Osteocyte (in vitro differentiated cells): ENCODE measurements at regions not wholly inside any gene's neighbourhood (a gene's known extent, or its start where the extent isn't known, plus 50 kb on each side); places are given as distances from the start of the nearest gene placed in this dataset.
"Not testable (repeated sequence)": the region's sequence is repeated elsewhere in the genome, so short reads cannot be mapped to it uniquely, and the experiment has no call there.

Experiments used
- DNase-seq: peaks from one replicate; pipeline ENCODE4 v3.0.0; 2021; ENCODE audit warnings: mixed read lengths; ENCODE audit not compliant: unreplicated experiment; ENCODE audit errors: extremely low spot score
- H3K27ac Mint-ChIP-seq: one replicate; pipeline ENCODE4 v1.8.0; 2021; ENCODE audit warnings: mild to moderate bottlenecking, mixed read lengths; ENCODE audit not compliant: unreplicated experiment
- H3K27me3 Mint-ChIP-seq: one replicate; pipeline ENCODE4 v1.8.0; 2021; ENCODE audit warnings: mixed read lengths; ENCODE audit not compliant: unreplicated experiment
- H3K36me3 Mint-ChIP-seq: one replicate; pipeline ENCODE4 v1.8.0; 2021; ENCODE audit warnings: mixed read lengths; ENCODE audit not compliant: unreplicated experiment
- H3K4me1 Mint-ChIP-seq: one replicate; pipeline ENCODE4 v1.8.0; 2021; ENCODE audit warnings: mixed read lengths; ENCODE audit not compliant: unreplicated experiment
- H3K4me3 Mint-ChIP-seq: one replicate; pipeline ENCODE4 v1.8.0; 2021; ENCODE audit warnings: mild to moderate bottlenecking, moderate library complexity, mixed read lengths; ENCODE audit not compliant: unreplicated experiment
- H3K9me3 Mint-ChIP-seq: one replicate; pipeline ENCODE4 v1.8.0; 2021; ENCODE audit warnings: mixed read lengths; ENCODE audit not compliant: unreplicated experiment
- TF ChIP-seq, protein P1 (sequence below): fragments of 200-600 bp; sonication (generic); IDR thresholded peaks from 2 replicates; pipeline ENCODE4 v1.5.0; 2021; ENCODE audit warnings: antibody characterized with exemption, mild to moderate bottlenecking, moderate library complexity

DNA sequence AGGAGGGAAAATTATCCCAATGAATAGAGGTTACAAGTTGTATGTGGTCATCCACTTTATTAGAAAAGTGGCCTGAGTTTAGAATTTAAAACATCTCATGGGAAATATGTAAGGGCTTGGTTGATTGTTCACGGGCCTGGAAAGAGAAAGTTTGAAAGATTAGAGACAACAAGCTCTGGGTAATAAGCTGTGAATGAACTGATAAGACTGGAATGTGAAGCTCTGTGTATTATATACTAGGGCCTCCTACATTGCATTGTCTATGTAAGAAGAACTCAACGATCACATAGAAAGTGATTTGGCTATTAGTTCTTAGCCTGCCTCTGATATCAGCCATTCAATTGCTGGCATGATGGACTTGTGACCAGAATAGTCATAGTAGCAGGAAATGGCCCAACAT, 199.2 kb upstream of the MAGI2 start:
- H3K36me3 Mint-ChIP-seq, result no peaks in the 10 kb centered on the region
- no peaks in the 10 kb centered on the region for H3K4me1 Mint-ChIP-seq
- no peak for DNase-seq
- H3K27me3 Mint-ChIP-seq, result no peaks in the 10 kb centered on the region
- TF ChIP-seq, protein P1, sequence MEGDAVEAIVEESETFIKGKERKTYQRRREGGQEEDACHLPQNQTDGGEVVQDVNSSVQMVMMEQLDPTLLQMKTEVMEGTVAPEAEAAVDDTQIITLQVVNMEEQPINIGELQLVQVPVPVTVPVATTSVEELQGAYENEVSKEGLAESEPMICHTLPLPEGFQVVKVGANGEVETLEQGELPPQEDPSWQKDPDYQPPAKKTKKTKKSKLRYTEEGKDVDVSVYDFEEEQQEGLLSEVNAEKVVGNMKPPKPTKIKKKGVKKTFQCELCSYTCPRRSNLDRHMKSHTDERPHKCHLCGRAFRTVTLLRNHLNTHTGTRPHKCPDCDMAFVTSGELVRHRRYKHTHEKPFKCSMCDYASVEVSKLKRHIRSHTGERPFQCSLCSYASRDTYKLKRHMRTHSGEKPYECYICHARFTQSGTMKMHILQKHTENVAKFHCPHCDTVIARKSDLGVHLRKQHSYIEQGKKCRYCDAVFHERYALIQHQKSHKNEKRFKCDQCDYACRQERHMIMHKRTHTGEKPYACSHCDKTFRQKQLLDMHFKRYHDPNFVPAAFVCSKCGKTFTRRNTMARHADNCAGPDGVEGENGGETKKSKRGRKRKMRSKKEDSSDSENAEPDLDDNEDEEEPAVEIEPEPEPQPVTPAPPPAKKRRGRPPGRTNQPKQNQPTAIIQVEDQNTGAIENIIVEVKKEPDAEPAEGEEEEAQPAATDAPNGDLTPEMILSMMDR, result no peak
- H3K27ac Mint-ChIP-seq, result no peak overlapping the region
- no peaks in the 10 kb centered on the region for H3K9me3 Mint-ChIP-seq
- no peak overlapping the region for H3K4me3 Mint-ChIP-seq

GRCh38 chr7:79647711-79648110, 194.2 kb upstream of the MAGI2 start:
- Mint-ChIP-seq H3K27ac (no peak overlapping the region), H3K9me3 (no peaks in the 10 kb centered on the region), H3K27me3 (peaks cover 7% of the 10 kb centered on the region), H3K4me1 (no peaks in the 10 kb centered on the region), H3K36me3 (no peaks in the 10 kb centered on the region), H3K4me3 (no peak overlapping the region)
- DNase-seq, result no peak
- TF ChIP-seq, protein P1, result no peak

DNA sequence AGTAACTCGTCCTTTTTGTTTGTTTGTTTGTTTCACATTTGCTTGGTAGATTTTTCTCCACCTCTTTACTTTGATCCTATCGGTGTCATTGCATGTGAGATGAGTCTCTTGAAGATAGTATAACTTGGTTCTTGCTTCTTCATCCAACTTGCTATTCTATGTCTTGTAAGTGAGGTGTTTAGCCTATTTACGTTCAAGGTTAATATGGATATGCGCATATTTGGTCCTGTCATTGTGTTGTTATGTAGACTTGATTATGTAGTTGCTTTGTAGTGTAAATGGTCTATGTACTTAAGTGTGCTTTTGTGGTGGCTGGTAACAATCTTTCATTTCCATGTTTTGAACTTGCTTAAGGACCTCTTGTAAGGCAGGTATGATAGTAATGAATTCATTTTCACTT, 192.8 kb upstream of the MAGI2 start:
- Mint-ChIP-seq H3K9me3 (no peaks in the 10 kb centered on the region), H3K4me3 (no peak overlapping the region), H3K27me3 (peaks cover 7% of the 10 kb centered on the region), H3K27ac (no peak overlapping the region), H3K4me1 (no peaks in the 10 kb centered on the region), H3K36me3 (no peaks in the 10 kb centered on the region)
- no peak for DNase-seq
- TF ChIP-seq, protein P1, result no peak

- no peak for DNase-seq
- Mint-ChIP-seq H3K4me1 (no peaks in the 10 kb centered on the region), H3K4me3 (no peak overlapping the region), H3K27ac (no peak overlapping the region), H3K27me3 (peaks cover 3% of the 10 kb centered on the region), H3K9me3 (no peaks in the 10 kb centered on the region), H3K36me3 (no peaks in the 10 kb centered on the region)
- TF ChIP-seq, protein P1, result no peak
Measured at GRCh38 chr7:79636849-79637248, 183.4 kb upstream of the MAGI2 start.

DNA sequence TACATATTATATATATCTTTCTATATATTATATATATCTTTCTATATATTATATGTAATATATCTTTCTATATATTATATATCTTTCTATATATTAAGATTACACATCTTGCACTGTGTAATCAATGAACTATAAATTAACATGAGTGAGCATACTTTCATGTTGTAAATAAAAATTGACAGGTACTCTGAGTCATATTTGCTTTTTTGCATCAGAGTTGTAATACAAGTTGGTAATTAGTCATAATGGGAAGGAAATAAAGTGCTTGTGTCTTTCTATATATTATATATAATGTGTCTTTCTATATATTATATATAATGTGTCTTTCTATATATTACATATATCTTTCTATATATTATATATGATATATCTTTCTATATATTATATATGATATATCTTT, 172.5 kb upstream of the MAGI2 start:
- H3K27me3 Mint-ChIP-seq, result not testable (repeated sequence)

DNA sequence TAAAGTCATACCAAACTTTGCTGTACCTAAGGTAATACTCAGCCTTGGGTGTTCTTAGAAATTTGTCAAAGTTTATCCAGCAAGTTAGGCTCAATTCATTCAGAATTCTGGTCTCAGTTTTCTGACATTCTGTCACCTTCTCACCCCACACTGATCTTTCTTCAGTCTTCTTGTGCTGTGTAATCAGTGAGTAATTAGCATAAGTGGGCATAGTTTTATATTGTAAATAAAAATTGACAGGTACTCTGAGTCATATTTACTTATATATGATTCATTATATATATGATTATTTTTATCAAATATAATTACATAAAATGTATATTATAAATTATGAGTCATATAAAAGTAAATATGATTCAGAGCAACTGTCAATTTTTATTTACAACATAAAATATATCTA, 170.9 kb upstream of the MAGI2 start:
- TF ChIP-seq, protein P1, result no peak
- Mint-ChIP-seq H3K9me3 (no peaks in the 10 kb centered on the region), H3K4me1 (no peaks in the 10 kb centered on the region), H3K36me3 (no peaks in the 10 kb centered on the region), H3K27ac (no peak overlapping the region), H3K4me3 (no peak overlapping the region), H3K27me3 (no peaks in the 10 kb centered on the region)
- DNase-seq, result no peak

More for the DNA sequence above, 172.5 kb upstream of the MAGI2 start:
- not testable (repeated sequence) for H3K9me3 Mint-ChIP-seq, H3K4me1 Mint-ChIP-seq, H3K4me3 Mint-ChIP-seq, H3K36me3 Mint-ChIP-seq, DNase-seq, H3K27ac Mint-ChIP-seq
